ENCODE measurements at regions not wholly inside any gene's neighbourhood (a gene's known extent, or its start where the extent isn't known, plus 50 kb on each side); places are given as distances from the start of the nearest gene placed in this dataset.

DNA sequence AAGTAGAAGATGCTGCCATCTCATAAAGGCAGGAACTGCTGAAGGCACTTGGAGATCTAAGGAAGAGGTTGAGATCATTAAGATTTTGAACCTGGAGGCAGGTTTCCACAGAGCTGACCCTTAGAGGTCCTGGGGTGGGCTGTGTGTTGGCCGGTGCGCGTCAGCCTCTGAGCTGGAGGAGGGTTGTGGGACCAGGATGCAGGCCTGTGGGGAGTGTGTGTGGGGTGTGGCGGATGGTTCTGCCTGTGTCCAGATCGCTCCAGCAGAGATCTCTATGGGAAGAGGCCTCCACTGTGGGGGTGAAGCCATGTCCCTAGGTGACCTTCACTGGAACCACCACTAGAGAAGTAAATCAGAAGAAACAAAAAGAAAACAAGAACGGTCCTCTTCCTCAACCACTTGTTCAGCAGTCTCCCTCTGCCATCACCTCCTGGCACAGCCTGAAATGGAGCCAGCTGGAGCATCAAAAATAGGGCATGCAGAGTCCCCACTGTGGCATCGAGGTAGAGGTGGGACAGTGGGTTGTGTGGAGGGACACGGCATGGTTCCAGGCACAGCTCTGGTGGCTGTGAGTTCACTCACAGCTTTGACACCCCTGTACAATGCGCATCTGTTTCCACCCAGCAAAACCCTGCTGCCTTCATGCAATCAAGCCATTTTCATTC lies 453.8 kb downstream of the TCERG1L start:
- TF ChIP-seq, protein P1, sequence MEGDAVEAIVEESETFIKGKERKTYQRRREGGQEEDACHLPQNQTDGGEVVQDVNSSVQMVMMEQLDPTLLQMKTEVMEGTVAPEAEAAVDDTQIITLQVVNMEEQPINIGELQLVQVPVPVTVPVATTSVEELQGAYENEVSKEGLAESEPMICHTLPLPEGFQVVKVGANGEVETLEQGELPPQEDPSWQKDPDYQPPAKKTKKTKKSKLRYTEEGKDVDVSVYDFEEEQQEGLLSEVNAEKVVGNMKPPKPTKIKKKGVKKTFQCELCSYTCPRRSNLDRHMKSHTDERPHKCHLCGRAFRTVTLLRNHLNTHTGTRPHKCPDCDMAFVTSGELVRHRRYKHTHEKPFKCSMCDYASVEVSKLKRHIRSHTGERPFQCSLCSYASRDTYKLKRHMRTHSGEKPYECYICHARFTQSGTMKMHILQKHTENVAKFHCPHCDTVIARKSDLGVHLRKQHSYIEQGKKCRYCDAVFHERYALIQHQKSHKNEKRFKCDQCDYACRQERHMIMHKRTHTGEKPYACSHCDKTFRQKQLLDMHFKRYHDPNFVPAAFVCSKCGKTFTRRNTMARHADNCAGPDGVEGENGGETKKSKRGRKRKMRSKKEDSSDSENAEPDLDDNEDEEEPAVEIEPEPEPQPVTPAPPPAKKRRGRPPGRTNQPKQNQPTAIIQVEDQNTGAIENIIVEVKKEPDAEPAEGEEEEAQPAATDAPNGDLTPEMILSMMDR (IDR thresholded peaks at IDR 0.05; ENCODE audit: low read depth, low read length), result no peak
- TF ChIP-seq EZH2phosphoT487 (IDR thresholded peaks at IDR 0.05; ENCODE audit: low read depth), result no peak

All from OCI-LY3 (cell line).